Keratinocyte (primary cell): ENCODE measurements at regions not wholly inside any gene's neighbourhood (a gene's known extent, or its start where the extent isn't known, plus 50 kb on each side); places are given as distances from the start of the nearest gene placed in this dataset.
"Not testable (repeated sequence)": the region's sequence is repeated elsewhere in the genome, so short reads cannot be mapped to it uniquely, and the experiment has no call there.

Experiments used
- DNase-seq: peaks from one replicate; pipeline ENCODE4 v3.0.0-alpha.2; 2011; ENCODE audit warnings: low read depth, missing footprints, low spot score
- FAIRE-seq: peaks from 2 replicates; lab custom pipeline; 2011; peaks lifted over from hg19 to GRCh38; lab: Jason Lieb, UNC
- H2AFZ ChIP-seq: 2 replicates; pipeline ENCODE4 v1.6.0; 2012; ENCODE audit warnings: low read length, control low read depth, inconsistent platforms; ENCODE audit not compliant: control insufficient read depth
- H3K27ac ChIP-seq: 2 replicates; pipeline ENCODE4 v1.5.1; 2011; ENCODE audit warnings: low read length; ENCODE audit not compliant: control insufficient read depth, insufficient read depth
- H3K27me3 ChIP-seq: 3 replicates; pipeline ENCODE4 v1.6.0; 2011; ENCODE audit warnings: low read length; ENCODE audit not compliant: control insufficient read depth, insufficient read depth; ENCODE audit errors: extremely low read depth
- H3K36me3 ChIP-seq, 2 experiments: 2 replicates in 1 of 2; 3 replicates in 1 of 2; pipeline ENCODE4 v1.5.1; 2011; ENCODE audit warnings: low read length in 2 of 2, mild to moderate bottlenecking in 1 of 2; ENCODE audit not compliant: control insufficient read depth in 2 of 2, insufficient read depth in 2 of 2; ENCODE audit errors: extremely low read depth in 1 of 2
- H3K4me1 ChIP-seq: 3 replicates; pipeline ENCODE4 v1.5.1; 2011; ENCODE audit warnings: low read length; ENCODE audit not compliant: control insufficient read depth, insufficient read depth; ENCODE audit errors: extremely low read depth
- H3K4me2 ChIP-seq: 3 replicates; pipeline ENCODE4 v1.6.0; 2011; ENCODE audit warnings: low read depth, low read length; ENCODE audit not compliant: control insufficient read depth, insufficient read depth; ENCODE audit errors: extremely low read depth
- H3K4me3 ChIP-seq, 3 experiments: fragments of 200-600 bp in 1 of 3; sonication (generic) in 1 of 3; 2 replicates in 2 of 3; 3 replicates in 1 of 3; pipeline ENCODE4 v1.5.1; 2011 to 2016; ENCODE audit warnings: low read length in 3 of 3, mild to moderate bottlenecking in 3 of 3, control low read depth in 2 of 3, inconsistent platforms in 1 of 3, low read depth in 1 of 3, mixed read lengths in 1 of 3, mixed run types in 1 of 3, moderate library complexity in 1 of 3; ENCODE audit not compliant: control insufficient read depth in 2 of 3, insufficient read depth in 2 of 3; ENCODE audit errors: extremely low read depth in 1 of 3
- H3K79me2 ChIP-seq: 2 replicates; pipeline ENCODE4 v1.6.0; 2012; ENCODE audit warnings: low read length; ENCODE audit not compliant: control insufficient read depth, insufficient read depth
- H3K9ac ChIP-seq: 3 replicates; pipeline ENCODE4 v1.6.0; 2011; ENCODE audit warnings: low read length; ENCODE audit not compliant: control insufficient read depth, insufficient read depth; ENCODE audit errors: extremely low read depth
- H3K9me1 ChIP-seq: 3 replicates; pipeline ENCODE4 v1.6.0; 2011; ENCODE audit warnings: low read length; ENCODE audit not compliant: control insufficient read depth, insufficient read depth; ENCODE audit errors: extremely low read depth
- H3K9me3 ChIP-seq: 2 replicates; pipeline ENCODE4 v1.5.1; 2012; ENCODE audit warnings: low read depth, low read length; ENCODE audit not compliant: control insufficient read depth
- H4K20me1 ChIP-seq: 3 replicates; pipeline ENCODE4 v1.6.0; 2011; ENCODE audit warnings: low read length; ENCODE audit not compliant: control insufficient read depth, insufficient read depth; ENCODE audit errors: extremely low read depth
- dilution Hi-C: fragments of 300-500 bp; cut with MboI; formaldehyde crosslinking; loops from one replicate; pipeline ENCODE4 v1.7.0; 2020; ENCODE audit warnings: low sequenced_read_pairs; ENCODE audit not compliant: extremely low pct_ligation_motif_present

GRCh38 chr1:120305046-120305445 lies 109.8 kb upstream of the NBPF8 start:
- H3K27ac ChIP-seq, H3K4me1 ChIP-seq, DNase-seq, H2AFZ ChIP-seq, H3K9me1 ChIP-seq, dilution Hi-C loops, H3K4me2 ChIP-seq, H3K36me3 ChIP-seq, H3K27me3 ChIP-seq, H3K9ac ChIP-seq, H3K9me3 ChIP-seq, H4K20me1 ChIP-seq, FAIRE-seq, H3K79me2 ChIP-seq, H3K4me3 ChIP-seq: not testable (repeated sequence)

- dilution Hi-C loops, H3K27ac ChIP-seq, H3K9me3 ChIP-seq, DNase-seq, H3K27me3 ChIP-seq, H3K9ac ChIP-seq, H3K79me2 ChIP-seq, FAIRE-seq, H3K9me1 ChIP-seq, H2AFZ ChIP-seq, H3K4me1 ChIP-seq, H4K20me1 ChIP-seq, H3K4me3 ChIP-seq, H3K36me3 ChIP-seq, H3K4me2 ChIP-seq: not testable (repeated sequence)
These were observed 110.5 kb upstream of the NBPF8 start for GRCh38 chr1:120304341-120304740.

GRCh38 chr1:120299433-120300057 lies 115.3 kb upstream of the NBPF8 start:
- FAIRE-seq, DNase-seq, dilution Hi-C loops: not testable (repeated sequence)

GRCh38 chr1:120298487-120298886 lies 116.3 kb upstream of the NBPF8 start:
- dilution Hi-C loops, H3K27me3 ChIP-seq, H4K20me1 ChIP-seq, H3K9ac ChIP-seq, H3K36me3 ChIP-seq, H3K9me1 ChIP-seq, H3K4me2 ChIP-seq, H3K9me3 ChIP-seq, H3K4me3 ChIP-seq, DNase-seq, H3K27ac ChIP-seq, H3K79me2 ChIP-seq, H2AFZ ChIP-seq, H3K4me1 ChIP-seq, FAIRE-seq: not testable (repeated sequence)

More at GRCh38 chr1:120299433-120300057, 115.3 kb upstream of the NBPF8 start:
- not testable (repeated sequence) for H3K36me3 ChIP-seq, H3K9me3 ChIP-seq, H3K4me3 ChIP-seq, H3K4me2 ChIP-seq, H3K27ac ChIP-seq, H3K4me1 ChIP-seq, H4K20me1 ChIP-seq, H2AFZ ChIP-seq, H3K9ac ChIP-seq, H3K9me1 ChIP-seq, H3K79me2 ChIP-seq, H3K27me3 ChIP-seq

- H4K20me1 ChIP-seq, dilution Hi-C loops, FAIRE-seq, H3K27ac ChIP-seq, H3K36me3 ChIP-seq, H2AFZ ChIP-seq, H3K4me2 ChIP-seq, H3K4me3 ChIP-seq, H3K9me1 ChIP-seq, H3K9ac ChIP-seq, H3K4me1 ChIP-seq, H3K9me3 ChIP-seq, H3K79me2 ChIP-seq, DNase-seq, H3K27me3 ChIP-seq: not testable (repeated sequence)
These were observed 117.4 kb upstream of the NBPF8 start for GRCh38 chr1:120297345-120297953.
